HG03097 (cell line): ENCODE measurements at regions not wholly inside any gene's neighbourhood (a gene's known extent, or its start where the extent isn't known, plus 50 kb on each side); places are given as distances from the start of the nearest gene placed in this dataset.

Source experiments
- ATAC-seq: cut with Tn5 transposase; IDR thresholded peaks from one replicate; pipeline ENCODE4 v1.9.1; 2021; ENCODE audit not compliant: unreplicated experiment, low FRiP score

- no peak for ATAC-seq
Measured at GRCh38 chr4:43339435-43339834, 446.9 kb downstream of the GRXCR1 start.

DNA sequence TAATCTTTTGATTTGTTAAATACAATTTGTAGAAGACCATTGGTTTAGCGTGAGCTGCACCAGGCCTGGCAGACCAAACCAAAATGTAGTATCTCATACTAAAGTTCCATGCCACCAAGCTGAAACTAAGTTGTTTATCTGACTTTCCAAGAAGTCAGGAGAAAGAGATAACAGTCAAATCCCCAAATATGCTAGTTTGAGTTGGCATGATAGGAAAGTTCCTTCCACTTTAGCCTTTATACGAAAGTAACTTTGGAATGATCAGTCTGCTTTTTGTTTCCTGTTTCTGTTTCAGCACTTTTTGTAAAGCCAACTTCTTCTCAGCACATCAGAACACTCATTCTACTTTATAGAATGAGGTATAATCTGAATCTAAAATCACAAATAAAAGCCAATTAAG, 449.2 kb downstream of the GRXCR1 start:
- ATAC-seq, result no peak

GRCh38 chr4:43343298-43343697, 450.8 kb downstream of the GRXCR1 start:
- no peak for ATAC-seq

GRCh38 chr4:43345323-43345925, 452.9 kb downstream of the GRXCR1 start:
- ATAC-seq, result no peak

DNA sequence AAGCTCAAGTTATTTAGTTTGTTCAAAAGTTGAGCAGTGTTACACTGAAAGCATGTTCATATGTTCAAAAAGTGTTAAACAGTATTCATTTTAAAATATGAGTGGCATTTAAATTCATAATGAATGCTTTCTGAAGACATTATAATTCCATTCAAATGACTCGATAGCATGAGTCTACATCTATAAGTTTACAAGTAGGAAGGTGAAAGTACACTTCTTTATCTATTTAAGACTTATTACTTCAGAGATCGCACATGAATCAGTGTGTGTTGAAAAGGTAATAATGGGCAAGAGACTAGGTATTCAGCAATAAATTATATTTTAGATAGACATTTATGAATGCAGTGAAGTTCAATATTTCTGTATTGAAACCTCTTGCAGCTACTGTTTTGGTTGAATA, 456.1 kb downstream of the GRXCR1 start:
- no peak for ATAC-seq

DNA sequence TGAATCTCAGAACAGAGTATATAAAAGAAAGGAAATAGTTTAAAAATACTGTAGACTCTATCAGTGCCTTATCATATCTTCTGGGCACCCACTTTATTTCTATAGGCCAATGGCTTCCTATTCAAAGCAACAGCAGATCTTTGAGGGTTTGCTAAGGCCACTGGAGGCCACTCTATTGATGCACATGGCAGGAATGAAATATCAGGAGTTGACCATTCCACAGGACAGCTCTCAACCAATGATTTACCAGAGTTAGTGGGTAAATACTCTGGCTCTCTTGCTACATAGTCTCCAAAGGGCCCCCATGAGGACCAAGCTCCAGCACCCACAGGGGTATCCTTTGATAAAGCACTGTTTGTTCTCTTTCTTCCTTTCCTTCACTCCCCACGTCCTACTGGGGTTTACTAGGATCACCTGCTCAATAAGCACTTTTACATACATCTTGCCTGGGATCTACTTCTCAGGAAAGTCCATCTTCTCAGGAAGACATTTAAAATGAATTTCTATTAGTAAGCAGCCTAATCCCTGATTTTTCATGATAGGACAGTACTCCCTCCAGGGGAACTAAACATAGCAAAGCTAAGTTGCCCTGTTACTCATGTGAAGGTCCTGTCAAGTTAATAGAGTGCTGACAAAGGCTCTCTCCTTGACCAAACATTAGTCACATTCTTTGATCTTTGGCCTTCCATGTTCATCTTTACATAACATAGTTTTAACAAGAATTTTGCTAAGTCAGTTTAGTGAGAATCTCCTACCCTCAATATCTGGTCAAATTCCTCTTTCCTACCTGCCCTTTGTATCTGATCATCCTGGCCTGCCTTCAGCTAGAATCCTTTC, 459.7 kb downstream of the GRXCR1 start:
- ATAC-seq, result no peak

- no peak for ATAC-seq
Measured at GRCh38 chr4:43352859-43353258, 460.3 kb downstream of the GRXCR1 start.

DNA sequence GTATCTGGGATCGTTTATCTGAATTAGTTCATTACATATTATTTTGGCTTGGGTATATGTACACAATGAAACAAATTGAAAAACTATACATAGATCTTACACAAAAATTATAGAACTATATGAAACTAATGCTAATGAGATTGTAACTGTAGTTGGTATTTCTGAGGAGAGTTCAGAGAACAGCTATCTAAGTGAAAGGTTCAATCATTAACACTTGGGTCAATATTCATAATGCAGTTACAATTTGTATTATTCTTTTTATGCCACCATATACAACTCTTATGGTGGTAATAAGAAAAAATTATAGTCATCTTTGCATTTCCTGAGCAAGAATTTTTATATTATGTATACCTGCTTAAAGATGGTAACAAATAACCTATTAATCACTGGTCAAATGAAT, 461.0 kb downstream of the GRXCR1 start:
- ATAC-seq, result no peak

DNA sequence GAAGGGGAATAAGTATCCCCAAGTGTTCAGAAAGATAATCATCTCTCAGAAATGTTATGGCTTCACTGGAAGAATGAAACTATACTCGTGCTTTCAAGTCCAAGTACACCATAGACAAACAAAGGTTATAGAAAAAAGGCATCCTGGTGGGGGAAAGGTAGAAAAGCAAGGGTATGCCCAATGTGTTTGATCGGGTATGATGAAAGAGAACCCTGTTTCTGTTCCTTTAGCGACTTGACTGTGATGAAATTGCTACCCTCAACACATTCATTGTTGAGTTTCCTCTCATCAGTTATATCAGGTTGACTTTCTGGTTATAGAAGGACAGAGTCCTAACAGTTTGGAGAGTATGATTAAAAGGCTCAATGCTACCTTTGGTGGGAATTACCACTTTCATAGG, 464.3 kb downstream of the GRXCR1 start:
- no peak for ATAC-seq

- no peak for ATAC-seq
Measured at GRCh38 chr4:43357252-43357974, 464.9 kb downstream of the GRXCR1 start.

DNA sequence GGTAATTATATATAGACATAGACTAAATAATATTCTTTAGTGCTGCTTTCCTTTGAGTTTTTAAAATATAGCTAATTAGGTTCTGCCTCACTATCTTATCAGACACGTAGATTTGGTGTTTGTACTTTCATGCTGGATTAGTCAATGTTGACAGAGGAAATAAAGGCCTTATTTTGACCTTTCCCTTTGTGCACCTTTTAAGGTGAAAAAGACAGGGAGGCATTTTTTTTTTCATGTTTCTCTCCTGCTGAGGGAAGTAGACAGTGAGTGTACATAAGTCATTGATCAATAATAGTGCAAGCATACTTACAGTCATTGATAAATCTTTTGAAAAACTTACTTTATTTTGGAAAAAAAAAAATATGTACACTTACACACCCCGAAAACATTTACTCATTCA, 467.8 kb downstream of the GRXCR1 start:
- no peak for ATAC-seq

- no peak for ATAC-seq
Measured at GRCh38 chr4:43362875-43363636, 470.5 kb downstream of the GRXCR1 start.

- no peak for ATAC-seq
Measured at GRCh38 chr4:43369036-43369594, 476.6 kb downstream of the GRXCR1 start.

DNA sequence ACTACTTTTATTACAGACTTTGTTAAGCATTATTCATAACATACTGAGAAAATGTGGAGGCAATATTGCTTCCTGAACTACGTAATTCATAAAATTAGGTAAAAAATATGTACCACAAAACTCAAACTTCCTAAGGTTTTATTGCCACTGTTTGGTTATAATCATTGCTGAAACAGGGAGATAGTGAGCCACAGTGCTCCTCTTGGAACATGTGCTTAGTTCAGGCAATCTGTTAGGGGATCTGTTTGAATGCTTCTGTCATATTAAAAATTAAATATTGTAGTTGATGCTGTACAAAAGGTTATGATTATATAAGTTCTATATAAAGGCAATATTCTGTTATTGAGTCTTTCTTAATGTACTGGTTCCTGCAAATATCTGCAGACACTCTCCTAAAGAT, 480.7 kb downstream of the GRXCR1 start:
- ATAC-seq, result no peak

- no peak for ATAC-seq
Measured at GRCh38 chr4:43374216-43374751, 481.8 kb downstream of the GRXCR1 start.

DNA sequence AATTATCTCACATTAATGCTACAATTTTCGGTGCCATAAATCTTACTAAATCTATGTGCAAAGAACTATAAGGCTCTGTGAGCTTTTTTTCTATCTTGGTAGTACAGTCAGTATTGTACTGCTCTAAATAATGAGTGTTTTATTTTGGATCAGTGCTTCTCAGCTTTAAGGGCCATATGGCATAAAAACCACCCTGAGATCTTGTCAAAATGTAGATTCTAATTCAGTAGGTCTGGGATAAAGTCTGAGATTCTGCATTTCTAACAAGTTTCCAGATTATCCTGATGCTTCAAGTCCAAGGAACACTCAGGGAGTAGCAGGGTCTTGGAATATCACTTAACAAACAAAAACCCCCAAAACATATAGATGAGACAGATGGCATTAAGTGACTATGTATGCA, 486.5 kb downstream of the GRXCR1 start:
- ATAC-seq, result no peak

GRCh38 chr4:43380093-43380492, 487.6 kb downstream of the GRXCR1 start:
- ATAC-seq, result no peak

GRCh38 chr4:43391069-43391468, 498.6 kb downstream of the GRXCR1 start:
- ATAC-seq, result no peak

GRCh38 chr4:43394976-43395375, 502.5 kb downstream of the GRXCR1 start:
- no peak for ATAC-seq

GRCh38 chr4:43399726-43400125, 507.2 kb downstream of the GRXCR1 start:
- no peak for ATAC-seq
